IPS DF 4.7 (cell line): ENCODE measurements at regions not wholly inside any gene's neighbourhood (a gene's known extent, or its start where the extent isn't known, plus 50 kb on each side); places are given as distances from the start of the nearest gene placed in this dataset.
"Not testable (repeated sequence)": the region's sequence is repeated elsewhere in the genome, so short reads cannot be mapped to it uniquely, and the experiment has no call there.

Experiments used
- DNase-seq: peaks from one replicate; pipeline ENCODE4 v3.0.0-alpha.2; 2013; ENCODE audit warnings: low spot score; ENCODE audit errors: extremely low read depth

DNA sequence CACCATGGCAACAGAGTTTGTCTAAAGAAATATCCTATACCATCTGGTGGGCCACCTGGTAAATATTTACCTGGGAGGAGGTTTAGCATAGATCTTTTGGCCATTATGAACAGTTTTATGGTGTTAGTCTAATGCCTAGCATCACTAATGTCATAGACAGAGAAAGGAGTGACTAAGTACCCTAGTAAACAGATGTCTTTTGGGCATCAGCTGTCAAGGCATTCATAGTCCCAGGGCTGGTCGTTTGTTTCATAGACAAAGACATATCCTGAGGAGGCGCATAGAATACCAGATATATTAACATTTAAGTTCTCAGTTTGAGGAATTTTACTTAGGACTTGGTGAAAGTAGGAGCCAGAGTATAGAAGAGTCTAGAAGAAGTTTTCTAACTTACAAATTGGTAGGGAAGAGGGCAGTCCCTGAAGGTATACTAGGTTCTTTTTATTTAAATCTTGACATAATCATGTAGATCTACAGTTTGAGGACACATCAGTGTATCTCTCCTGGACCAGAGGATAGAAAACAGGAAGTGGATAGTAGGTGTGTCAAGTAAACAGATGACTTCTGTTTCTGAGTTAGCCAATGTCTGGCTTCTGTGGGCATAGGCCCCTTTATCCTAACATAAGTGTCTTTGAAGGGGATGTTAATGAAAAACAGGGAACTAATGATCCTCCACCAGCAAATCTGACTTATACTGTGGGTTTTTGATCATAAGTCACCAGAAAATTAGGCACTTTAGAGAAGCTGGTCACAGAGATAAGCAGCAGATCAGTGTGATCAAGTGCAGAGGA is 105.0 kb upstream of the PRSS3 start:
- no peak for DNase-seq

DNA sequence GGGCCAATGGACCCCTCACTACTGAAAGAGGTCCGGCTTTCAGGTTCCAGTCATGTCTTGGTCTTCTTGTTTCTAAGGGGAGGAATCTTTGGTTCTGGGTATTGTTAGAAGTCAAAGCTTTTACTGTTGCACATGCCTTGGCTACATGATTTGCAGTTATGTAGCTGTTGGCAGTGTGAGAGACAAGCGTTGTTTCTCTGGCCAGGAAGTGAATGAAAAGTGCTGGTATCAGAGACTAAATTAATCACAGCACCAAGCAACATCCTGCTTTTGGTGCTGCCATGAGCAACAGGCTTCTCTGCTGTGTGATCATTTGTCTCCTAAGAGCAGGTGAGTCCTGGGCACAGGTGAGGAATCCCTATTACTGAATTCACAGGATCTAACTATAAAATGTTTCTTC is 100.1 kb upstream of the PRSS3 start:
- DNase-seq, result no peak

DNA sequence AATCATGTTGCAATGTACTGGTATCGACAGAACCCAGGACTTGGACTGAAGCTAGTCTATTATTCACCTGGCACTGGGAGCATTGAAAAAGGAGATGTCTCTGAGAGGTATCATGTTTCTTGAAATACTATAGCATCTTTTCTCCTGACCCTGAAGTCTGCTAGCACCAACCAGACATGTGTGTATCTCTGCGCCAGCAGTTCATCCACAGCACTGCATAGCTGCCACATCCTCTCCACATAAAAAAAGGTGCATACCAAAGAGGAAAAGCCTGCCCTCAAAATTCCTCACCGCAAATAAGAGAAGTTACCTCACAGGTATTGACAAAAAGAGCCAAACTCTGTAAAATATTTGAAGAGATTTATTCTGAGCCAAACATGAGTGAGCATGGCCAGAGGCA is 99.5 kb upstream of the PRSS3 start:
- no peak for DNase-seq

DNA sequence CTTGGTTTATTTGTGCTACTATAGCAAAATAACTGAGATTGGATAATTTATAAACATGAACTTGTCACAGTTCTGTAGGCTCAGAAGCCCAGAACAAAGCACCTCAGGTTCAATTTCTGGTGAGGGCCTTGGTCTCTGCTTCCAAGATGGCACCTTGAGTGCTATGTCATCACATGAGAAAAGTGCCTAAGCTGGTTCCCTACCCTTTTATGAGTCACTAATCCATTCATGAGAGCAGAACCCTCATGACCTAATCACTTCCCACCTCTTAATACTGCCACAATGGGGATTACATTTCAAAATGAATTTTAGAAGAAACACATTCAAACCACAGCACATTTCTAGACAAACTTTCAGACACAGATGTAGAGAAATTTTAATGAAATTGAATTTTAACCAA is 98.2 kb upstream of the PRSS3 start:
- no peak for DNase-seq

DNA sequence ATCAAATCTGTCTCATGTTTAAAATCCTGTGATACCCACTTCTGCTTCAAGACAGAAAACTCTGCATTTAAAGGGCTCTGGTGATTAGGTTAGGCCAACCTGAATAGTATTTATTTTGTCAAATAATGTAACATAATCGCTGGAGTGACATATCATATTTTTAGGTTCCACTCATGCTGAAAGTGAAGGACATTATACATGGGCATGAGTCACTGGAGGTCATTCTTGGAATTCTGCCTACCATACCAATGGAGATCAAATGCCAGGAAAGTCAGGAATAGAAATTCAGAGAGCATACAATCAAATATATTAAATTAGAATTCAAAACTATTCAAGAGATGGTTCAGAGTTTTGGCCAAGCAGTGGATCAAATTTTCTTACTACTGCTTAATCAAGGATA is 97.1 kb upstream of the PRSS3 start:
- no peak for DNase-seq

DNA sequence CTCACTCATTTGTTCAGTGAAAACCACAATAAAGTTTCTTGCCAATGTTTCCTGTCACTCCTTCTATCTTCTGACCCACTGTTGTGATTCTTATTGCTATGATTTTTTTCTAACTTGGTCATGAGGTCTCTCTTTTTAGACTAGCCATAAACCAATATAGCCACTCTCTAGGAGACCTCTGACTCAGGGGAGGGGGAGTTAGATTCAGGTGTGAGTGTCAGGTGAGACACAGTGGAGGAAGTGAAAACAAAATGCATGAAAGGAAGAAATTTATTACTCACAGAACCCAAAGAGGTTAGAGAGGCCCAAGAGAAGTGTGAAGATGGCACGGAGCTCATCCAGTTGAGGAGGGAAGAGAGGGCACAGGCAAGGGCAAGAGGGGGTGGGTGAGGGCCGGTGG is 94.4 kb upstream of the PRSS3 start:
- DNase-seq, result not testable (repeated sequence)

DNA sequence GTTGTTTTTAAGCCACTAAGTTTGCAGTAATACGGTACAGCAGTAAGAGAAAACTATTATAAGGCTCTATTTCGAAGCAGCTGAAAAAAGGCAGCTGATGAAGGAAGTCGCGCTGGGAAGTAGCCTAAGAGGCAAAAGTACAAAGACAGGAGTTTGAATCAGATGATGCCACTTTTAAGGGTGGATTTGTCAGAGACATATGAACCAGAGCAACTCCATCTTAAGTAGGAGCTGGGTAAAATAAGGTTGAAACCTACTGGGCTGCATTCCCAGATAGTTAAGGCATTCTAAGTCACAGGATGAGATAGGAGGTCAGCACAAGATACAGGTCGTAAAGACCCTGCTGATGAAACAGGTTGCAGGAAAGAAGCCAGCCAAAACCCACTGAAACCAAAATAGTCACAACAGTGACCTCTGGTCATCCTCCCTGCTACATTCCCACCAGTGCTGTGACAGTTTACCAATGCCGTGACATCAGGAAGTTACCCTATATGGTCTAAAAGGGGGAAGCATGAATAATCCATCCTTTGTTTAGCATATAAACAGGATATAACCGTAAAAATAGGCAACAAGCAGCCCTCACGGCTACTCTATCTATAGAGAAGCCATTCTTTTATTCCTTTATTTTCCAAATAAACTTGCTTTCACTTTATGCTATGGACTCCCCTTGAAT is 91.8 kb upstream of the PRSS3 start:
- DNase-seq, result no peak

DNA sequence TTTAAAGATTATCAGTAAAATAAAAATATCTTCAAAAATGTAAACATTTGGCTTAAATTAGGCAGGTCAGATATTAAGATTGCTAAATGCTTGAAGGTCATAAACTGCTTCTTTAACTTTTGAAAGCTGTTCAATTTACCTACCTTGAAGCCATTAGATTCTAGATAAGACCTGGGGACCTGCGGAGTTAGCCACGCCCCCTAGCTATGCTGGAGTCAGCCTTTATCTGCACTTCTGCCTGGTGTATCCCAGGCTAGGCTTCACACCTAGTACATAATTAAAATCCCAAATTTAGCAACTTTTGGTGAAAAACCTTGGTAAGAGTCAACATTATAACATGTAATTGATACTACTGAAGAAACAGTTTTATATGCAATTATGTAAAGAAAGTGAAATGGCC is 89.9 kb upstream of the PRSS3 start:
- DNase-seq, result not testable (repeated sequence)

DNA sequence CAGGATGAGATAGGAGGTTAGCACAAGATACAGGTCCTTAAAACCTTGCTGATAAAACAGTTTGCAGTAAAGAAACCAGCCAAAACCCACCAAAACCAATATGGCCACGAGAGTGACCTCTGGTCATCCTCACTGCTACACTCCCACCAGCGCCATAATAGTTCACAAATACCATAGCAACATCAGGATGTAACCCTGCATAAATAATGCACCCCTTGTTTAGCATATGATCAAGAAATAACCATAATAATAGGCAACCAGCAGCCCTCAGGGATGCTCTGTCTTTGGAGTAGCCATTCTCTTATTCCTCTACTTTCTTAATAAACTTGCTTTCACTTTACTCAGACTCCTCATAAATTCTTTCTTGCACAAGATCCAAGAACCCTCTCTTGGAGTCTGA is 86.9 kb upstream of the PRSS3 start:
- no peak for DNase-seq

DNA sequence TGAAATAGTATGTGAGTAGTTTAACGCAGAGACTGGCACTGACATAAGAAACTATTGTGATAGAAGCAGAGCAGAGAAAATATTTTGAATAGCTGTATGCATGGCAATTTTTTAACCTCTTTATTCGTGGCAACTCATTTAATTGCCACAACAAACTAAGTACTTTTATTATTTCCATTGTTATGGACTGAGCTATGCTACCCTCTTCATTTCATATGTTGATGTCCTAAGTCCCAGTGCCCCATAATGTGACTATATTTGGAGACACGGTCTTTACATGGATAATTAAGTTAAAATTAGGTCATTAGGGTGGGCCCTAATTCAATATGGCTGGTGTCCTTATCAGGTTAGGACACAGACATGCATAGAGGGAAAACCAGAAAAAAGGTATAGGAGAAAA is 86.1 kb upstream of the PRSS3 start:
- DNase-seq, result no peak

DNA sequence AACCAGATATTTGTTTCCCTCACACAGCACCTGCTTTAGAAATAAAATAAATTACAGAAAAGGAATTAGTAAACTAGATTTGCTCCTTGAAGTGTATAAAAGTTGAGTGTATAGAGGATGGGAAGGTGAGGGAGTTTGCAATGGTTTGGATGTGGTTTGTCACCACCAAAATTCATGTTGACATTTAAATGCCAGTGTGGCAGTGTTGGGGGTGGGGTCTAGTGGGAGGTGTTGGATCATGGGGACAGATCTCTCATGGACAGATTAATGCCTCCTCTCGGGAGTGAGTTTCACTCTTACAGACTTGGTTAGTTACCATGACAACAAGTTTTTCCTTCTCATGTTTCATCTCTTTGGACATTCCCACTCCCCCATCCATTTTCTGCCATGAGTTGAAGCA is 83.9 kb upstream of the PRSS3 start:
- DNase-seq, result not testable (repeated sequence)

DNA sequence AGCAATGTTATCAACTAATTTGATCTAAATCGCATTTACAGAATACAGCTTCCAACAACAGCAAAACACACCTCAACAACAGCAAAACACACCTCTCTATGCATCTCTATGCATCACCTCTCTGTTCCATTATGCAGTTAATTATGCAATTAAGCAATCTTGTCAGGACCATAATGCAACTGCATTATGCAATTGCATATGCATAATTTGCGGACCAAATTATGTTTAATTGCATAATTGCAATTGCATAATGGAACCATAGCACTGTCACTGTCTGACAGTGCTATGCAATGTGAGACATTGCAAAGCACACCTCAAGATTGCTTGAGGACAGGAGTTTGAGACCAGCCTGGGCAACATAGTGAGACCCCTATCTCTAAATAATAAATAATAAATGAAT is 80.4 kb upstream of the PRSS3 start:
- DNase-seq, result no peak

DNA sequence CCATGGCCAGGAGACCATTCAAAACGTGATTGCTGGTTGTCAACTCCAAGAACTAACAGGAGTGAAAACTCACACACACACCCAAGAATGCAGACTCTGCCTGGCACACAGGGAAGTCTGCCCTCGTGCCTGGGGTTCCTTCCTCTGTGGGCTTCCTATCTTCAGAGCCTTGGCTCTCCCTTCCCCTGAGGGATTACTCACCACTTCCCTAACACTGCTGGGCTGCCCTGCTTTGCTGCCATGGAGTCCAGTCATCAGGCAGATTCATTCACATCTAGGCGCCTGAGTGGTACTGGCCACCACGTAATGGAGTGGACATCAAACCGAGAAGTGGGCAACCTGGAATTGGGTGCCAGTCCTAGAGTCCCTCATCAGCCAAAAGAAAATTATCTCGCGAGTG is 76.4 kb upstream of the PRSS3 start:
- no peak for DNase-seq

DNA sequence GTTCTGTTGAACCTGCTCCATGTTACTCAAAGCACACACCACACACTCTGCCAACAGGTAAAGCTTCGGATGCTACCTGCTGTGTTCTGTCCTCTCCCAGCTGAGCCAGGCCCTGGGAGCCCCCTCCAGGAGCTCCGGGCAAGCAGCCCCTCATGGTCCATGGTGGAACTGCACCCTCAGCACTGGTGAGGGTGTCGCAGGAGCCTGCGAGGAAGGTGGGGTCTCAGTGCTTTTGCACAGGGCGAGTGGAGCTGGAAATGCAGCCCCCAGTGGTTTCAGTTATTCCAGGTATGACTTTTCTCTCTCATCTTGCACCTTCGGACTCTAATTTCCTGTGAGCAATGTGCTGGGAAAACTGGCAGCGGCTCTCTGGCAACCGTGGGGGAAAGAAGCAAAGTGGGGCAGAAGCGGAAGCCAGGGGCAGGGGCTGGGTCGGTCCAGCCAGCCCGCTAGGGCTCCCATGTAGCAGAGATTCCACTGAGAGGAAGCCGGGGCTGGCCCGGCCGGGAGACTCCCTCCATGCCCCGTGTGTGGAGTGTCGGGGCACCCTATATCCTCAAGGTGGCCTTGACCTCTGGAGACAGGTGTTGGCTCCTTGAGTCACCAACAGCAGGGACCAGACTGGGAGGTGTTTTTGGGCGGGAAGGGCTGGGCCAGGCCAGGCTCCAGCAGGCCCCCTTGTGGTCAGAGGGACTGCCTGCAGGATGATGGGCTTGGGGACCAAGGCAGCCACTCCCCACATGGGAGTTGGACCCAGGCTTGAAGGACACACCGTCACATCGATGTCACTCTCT is 75.6 kb upstream of the PRSS3 start:
- no peak for DNase-seq

DNA sequence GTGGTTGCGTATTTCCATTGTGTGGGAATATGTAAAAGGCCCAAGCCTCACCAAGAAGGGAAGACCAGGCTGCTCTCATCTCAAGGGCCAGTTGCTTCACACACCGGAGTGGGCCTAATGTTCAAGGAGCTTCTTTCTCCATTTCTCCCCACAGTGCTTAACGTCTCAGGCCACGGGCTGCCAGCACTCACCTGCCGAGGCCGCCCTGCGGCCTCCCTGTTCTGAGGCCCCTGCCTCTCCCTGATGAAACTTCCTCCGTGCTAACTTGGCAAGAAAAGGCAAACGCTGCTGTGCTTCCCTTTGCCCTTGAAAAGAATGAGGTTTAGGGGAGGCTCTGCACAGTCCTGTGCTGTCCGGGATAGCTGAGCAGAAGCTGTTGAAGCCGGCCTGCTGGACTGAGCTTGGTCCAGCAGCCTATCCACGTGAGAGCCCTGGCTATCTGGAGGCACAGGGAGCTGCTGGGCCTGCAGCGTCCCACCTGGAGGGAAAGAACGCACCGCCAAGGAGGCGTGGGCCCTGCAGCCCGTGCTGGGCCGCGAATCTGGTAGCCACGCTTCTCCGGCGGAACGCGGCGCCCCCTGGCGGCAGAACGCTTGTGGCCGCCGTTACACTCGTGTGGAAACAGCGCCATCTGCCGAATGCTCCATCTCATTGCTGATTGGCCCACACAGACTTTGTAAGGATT is 73.5 kb upstream of the PRSS3 start:
- DNase-seq, result no peak

DNA sequence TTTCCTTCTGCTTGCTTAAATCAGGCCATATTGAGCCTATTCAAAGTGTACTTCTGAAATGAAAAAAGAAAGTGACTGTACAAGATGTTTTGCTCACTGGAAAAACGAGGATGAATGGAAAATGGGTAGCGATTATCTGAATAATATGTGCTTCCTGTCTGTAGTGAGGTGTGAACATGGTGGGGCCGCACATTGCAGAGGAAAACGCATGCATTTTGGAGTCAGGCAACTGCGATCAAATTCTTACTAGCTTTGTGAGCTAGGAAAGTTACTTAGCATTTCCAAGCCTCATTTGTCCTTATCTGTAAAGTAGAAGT is 73.0 kb upstream of the PRSS3 start:
- no peak for DNase-seq

DNA sequence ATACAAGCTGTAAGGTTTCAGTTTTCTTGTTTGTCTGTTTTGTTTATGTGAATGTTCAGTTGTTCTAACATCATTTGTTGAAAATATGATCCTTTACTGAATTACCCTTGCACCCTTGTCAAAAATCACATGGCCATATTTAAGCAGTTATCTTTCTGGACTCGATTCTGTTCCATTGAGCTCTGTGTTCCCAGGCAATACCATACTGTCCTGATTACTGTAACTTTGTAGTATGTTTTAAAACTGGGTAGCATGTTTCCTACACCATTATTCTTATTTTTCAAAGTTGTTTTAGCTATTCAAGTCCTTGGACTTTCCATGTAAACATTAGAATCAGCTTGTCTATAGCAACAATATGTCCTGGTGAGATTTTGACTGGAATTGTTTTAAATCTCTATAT is 66.7 kb upstream of the PRSS3 start:
- no peak for DNase-seq

DNA sequence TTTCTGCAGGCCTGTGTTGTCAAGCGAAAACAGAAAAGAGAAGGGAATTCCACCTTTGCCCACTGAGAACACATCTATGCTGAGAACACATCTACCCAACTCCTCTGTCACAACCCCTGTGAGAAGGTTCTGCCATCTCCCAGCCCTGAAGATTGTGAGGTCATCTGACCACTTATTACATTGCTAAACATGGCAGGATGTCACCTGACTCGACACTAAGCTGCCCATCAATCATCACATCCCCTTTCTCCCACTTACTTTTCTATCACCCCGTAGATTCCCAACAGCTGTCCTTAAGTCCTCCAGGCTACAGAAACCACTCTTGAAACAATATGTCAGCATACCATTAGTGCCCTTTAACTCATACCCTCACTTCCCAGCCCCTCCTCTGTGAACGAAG is 64.2 kb upstream of the PRSS3 start:
- DNase-seq, result no peak

DNA sequence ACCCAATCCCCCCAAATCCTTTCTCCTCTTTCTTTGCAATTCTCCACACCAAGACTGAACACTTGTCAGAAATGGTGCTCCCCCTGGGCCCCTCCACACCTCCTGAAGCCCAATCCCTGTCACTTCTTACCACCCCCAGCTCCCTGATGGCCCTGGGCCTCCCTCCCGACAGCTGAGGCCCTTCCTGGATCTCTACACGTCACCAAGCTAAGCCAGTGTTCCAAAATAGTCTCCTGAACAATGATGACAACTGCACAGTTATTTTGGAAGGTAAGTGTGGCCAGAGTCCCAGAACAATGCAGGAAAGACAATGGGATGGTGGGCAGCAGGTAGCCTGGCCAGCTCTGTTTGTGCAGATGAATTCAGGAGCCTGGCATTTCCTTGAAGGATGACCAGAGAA is 63.7 kb upstream of the PRSS3 start:
- no peak for DNase-seq

DNA sequence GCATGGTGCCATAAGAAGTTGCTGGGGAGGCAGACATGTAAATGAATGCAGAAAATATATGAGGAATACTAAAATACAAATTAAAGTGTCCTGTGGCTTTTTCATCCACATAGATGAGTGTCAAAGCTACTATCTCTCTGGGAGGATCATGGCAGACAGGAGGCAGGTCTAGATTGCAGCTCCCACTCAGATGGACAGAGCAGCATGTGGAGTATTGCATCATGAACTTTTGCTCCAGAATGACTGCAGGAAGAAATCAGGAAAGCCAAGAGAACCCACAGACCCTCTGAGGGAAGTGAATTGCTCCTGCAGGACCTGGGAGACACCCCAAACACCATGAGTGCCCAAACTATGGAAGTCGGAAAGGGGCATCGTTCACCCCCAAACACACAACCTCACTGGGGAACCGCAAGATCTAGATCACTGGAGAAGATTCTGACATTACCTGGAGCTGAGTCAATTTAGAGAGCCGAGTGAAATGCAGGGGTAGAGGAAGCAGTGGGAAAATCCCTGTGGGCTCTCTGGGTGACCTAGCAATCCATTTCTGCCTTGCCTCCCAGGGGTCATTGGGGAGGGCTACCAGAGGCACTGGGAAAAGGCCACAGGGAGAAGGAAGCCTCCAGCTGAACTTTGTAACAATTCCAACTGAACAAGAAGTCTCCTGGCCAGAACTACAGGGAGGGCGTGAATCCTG is 61.0 kb upstream of the PRSS3 start:
- DNase-seq, result not testable (repeated sequence)
